NCI-H226 (cell line): ENCODE measurements at regions not wholly inside any gene's neighbourhood (a gene's known extent, or its start where the extent isn't known, plus 50 kb on each side); places are given as distances from the start of the nearest gene placed in this dataset.

ENCODE experiments used
- DNase-seq: peaks from one replicate; pipeline ENCODE4 v3.0.0-alpha.2; 2015

DNA sequence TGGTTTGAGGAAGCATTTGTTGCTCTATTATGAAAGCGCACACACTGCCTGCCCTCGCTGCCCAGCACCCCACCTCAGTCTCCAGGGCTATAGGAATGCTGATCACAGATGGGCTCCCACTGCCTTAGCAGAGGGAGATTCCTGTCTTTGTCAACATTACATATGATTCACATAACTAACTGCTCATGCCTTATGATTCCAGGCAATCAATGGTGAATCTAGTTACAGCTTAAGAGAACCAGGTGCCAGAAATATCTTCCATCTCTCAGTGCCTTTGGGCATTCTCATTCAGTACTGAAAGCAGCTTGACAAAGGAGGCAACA is 458.9 kb upstream of the C9orf72 start:
- no peak for DNase-seq

DNA sequence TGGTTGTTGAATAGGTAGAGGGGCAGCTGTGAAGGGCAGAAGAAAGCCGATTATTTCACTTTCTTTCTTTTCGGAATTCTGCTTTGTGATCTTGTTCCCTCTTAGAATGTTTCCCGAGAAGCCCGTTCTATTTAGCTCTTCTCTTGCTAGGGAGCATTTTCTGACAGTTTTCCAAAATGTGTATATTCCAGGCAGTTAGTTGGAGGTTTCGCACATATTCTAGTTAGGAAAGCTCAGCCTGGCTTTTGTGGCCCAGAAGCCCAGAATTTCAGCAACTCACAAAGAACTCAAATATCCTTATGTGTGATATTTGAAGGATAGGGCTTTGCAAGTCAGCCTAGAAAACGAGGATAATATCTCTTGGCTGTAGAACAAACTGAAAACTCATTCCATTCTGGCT is 461.0 kb upstream of the C9orf72 start:
- no peak for DNase-seq

DNA sequence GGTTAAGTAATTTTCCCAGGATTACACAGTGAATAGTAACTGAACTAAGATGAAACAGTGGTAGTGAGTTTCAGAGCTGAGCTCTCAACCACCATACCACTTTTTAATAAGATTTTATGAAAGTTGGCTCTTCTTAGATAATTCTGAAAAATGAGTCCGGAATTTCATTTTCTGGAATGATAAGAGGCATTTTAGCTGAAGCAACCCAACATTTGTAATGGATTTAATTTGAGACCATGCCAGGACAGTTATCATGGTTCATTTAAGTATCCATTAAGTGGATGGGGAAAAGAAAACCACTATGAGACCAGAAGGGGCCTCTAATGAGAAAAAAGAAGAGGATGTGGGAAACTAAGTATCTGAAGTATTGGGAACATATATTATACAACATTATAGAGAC is 464.7 kb upstream of the C9orf72 start:
- DNase-seq, result no peak

- DNase-seq, result no peak
These were observed 471.8 kb upstream of the C9orf72 start for GRCh38 chr9:28045051-28045450.

DNA sequence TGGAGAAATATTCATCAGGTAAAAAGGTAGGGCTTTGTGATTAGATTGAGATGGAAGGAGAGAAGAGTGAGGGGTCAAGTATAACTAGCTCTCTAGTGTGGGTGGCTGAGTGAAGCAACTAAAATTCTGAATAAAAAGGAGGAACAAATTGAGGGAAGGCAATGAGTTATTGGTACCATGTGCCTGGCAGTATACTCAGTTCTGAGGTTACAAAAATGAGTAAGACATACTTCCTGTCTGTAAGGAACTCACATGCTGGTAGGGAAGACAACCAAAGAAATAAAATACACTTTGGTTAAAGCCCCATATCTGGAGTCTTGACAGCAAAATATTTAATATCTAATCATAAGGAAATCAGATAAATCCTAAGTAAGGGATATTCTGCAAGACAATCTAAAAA is 476.8 kb upstream of the C9orf72 start:
- DNase-seq, result no peak

- DNase-seq, result no peak
These were observed 477.7 kb upstream of the C9orf72 start for GRCh38 chr9:28050941-28051340.

GRCh38 chr9:28051559-28052503 is 478.6 kb upstream of the C9orf72 start:
- peak; percentile 26 for DNase-seq

- no peak for DNase-seq
These were observed 480.0 kb upstream of the C9orf72 start for GRCh38 chr9:28053096-28053777.

- DNase-seq, result no peak
These were observed 482.7 kb upstream of the C9orf72 start for GRCh38 chr9:28056006-28056405.

- DNase-seq, result no peak
These were observed 483.2 kb upstream of the C9orf72 start for GRCh38 chr9:28056466-28056865.

DNA sequence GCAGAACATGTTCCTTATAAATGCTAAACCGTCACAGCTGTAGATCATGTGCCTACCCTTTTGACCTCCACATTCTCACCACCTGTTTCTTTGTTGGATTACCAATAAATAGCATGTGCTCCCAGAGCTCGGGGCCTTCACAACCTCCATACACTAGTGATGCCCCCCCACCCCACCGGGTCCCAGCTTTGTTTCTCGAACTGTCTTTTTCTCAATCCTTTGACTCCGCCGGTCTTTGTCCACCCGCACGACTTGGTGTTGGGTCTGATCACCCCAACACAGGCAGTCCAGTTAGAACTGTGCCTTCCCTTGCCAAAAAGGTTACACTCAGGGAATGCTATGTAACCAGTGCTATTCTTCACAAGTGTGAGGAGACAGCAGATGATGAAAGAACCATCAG is 485.9 kb upstream of the C9orf72 start:
- no peak for DNase-seq

- no peak for DNase-seq
These were observed 491.0 kb upstream of the C9orf72 start for GRCh38 chr9:28064241-28064815.

- DNase-seq, result no peak
These were observed 500.0 kb upstream of the C9orf72 start for GRCh38 chr9:28073270-28073669.

DNA sequence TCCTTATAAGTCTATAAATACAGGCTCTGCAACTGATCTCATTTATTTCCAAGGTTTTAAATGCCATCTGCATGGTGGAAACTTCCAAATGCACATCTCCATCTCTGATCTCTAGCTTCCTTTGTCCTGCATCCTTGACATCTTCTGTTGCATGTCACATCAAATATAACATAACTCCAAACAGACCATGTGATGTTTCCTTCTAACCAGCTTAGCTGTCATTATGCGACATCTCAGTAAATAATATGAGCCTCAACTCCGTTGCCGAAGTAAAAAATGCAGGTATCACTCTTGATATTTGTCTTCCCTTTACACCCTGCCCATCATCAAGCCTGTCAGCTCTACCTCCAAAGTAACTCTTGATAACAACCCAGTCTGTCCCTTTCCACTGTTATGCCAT is 506.4 kb upstream of the C9orf72 start:
- DNase-seq, result no peak

DNA sequence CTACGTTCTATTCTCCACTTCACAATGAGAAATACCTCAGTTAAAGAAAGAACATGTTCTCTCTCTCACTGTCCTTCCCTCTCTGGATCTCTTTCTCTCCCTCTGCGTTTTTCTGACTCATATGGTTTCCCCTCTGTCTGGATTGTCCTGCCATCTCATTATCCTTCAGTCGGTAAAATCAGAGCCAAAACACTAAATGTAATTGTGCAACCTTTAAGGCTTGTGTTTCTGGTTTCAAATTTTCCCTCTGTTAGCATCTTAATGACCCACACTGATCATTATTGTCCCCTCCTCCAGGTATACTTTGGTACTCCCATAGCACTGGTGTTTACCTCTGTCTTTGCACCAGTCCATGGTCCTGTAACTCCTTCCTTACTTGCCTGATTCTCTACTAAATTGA is 509.4 kb upstream of the C9orf72 start:
- DNase-seq, result no peak

DNA sequence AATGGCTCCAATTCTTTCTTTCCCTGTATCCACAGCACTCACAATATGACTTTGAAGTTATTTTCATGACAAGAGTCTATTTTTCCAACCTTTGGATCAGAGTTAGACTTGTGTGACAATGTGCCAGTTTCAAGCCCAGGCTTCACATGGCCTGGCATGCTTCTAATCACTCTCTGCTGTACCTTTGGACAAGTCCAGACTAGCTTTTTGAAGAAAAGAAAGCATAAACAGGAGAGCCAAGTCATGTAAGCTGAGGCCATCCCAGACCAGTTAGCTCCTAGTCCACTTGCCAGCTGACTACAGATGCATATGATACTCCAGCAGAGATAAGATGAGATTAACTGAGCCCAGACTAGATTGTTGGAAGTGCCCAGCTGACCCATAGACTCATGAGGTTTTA is 513.6 kb upstream of the C9orf72 start:
- DNase-seq, result no peak

- DNase-seq, result no peak
These were observed 520.0 kb upstream of the C9orf72 start for GRCh38 chr9:28092981-28093936.

DNA sequence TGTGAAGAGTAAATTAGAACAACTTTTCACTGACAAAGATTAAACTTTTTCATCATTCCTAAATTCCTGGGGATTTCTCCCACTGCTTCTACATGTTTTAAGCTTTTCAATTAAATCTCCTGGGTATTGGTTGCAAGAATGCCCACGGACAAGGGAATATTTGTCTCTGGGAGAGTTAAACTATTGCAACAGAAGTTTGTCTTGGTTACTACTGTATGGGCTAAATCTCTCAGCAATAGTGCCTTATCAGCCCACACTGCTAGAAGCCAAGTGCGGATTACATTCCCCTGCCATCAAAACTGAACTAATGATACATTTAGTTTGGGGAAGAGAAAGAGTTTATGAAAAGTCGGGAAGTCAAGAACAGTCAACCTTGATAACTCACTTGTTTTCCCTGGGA is 528.2 kb upstream of the C9orf72 start:
- DNase-seq, result no peak

DNA sequence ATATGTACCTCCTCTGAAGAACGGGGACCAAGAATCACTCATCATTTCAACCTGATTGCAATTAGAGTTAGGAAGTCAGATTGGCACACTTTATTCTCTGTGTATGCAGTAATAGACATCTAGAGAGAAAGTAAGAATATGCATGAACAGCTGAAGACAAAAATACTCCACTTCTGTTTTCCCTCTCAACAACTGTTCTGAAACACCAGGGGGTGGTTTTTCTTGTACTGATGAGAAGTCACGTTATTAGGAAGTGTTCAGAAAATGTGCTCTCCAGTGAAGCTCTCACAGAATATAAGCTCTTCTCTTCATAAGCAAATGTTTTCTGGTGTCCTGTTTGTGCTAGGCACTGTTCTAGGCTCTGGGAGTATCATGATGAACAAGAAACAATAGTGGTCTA is 531.7 kb upstream of the C9orf72 start:
- no peak for DNase-seq

- no peak for DNase-seq
These were observed 546.9 kb upstream of the C9orf72 start for GRCh38 chr9:28120184-28120583.

DNA sequence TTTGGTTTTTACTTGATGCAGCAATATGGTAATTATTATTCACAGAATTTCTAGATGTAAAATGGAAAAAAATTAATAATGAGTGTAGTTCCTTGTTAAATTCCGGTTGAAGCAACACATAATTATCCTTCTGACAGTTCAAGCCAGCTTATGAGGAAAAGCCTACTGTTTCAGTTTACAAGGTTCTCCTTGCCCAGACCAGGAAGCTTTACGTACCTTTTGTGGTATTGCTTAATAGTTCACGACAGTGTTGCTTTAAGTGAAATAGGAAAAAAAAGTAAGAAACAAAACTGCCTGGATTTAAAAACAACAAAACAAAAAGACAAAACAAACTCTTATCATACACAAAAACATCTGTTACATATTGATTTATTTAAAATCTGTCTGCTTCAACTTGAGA is 547.3 kb upstream of the C9orf72 start:
- no peak for DNase-seq

DNA sequence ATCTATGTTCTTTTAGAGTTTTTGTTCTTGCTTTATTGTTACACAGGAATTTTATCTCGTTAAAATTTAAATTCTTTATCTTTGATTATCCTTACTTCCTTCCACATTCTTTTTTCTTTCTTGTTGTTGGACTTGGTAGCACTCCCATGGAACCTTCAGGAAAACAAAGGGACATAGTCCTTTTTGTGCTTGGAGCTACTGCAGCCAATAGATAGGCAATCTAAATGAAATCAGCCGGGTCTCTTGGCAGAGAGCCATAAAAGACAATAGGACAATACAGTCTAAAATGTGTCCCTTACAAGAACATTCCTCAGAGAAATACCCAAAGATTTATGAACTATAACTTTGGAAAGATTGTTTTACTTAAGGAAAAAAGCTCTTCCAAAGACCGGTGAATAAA is 548.1 kb upstream of the C9orf72 start:
- DNase-seq, result no peak

DNA sequence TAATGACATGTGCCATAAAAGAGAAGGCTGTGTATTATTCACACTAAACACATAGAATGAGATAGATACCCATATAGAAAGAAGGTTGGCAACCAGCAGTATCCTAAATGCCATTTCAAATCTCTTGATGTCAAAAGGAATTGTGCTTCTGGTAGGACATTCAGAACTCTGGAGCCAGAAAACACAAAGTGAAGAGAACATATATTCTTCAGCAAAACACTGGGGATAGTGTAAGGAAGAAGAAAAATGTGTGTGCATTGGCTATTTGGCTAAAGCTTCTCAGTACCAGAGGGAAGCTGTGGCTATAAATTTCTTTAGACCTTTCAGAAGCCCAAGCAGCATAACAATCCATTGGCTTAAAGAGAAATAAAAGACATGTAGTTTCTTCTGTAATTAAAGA is 551.6 kb upstream of the C9orf72 start:
- no peak for DNase-seq
